ENCODE measurements at regions not wholly inside any gene's neighbourhood (a gene's known extent, or its start where the extent isn't known, plus 50 kb on each side); places are given as distances from the start of the nearest gene placed in this dataset.

DNA sequence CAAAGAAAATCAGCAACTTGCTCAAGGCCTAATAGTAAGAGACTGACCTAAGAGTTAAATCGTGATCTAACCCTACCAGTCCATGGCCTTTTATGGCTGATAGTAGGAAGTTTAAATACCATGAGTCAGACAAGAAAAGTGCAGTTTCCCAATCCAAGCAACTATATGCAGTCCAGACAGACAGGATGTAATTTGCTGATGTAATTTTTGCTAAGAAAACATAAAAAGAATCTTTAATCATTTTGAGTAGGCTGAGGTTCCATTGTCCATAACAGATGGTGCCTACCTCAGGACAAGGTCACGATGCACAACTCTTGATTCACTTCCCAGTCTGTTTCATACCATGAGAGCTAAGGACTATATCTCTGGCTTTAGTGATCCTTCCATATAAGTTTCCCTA is 317.5 kb upstream of the GRIA3 start:
- TF ChIP-seq, protein P1, sequence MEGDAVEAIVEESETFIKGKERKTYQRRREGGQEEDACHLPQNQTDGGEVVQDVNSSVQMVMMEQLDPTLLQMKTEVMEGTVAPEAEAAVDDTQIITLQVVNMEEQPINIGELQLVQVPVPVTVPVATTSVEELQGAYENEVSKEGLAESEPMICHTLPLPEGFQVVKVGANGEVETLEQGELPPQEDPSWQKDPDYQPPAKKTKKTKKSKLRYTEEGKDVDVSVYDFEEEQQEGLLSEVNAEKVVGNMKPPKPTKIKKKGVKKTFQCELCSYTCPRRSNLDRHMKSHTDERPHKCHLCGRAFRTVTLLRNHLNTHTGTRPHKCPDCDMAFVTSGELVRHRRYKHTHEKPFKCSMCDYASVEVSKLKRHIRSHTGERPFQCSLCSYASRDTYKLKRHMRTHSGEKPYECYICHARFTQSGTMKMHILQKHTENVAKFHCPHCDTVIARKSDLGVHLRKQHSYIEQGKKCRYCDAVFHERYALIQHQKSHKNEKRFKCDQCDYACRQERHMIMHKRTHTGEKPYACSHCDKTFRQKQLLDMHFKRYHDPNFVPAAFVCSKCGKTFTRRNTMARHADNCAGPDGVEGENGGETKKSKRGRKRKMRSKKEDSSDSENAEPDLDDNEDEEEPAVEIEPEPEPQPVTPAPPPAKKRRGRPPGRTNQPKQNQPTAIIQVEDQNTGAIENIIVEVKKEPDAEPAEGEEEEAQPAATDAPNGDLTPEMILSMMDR (optimal IDR thresholded peaks at IDR 0.05 in 1 of 3, IDR thresholded peaks at IDR 0.05 in 1 of 3, conservative IDR thresholded peaks at IDR 0.05 in 1 of 3; ENCODE audit: extremely low read depth in 1 of 3, insufficient read depth in 2 of 3, low read length in 3 of 3): no peak
- no peak for TF ChIP-seq EZH2 (IDR thresholded peaks at IDR 0.05; ENCODE audit: low read length)

Measured in keratinocyte (primary cell).